ENCODE measurements at regions not wholly inside any gene's neighbourhood (a gene's known extent, or its start where the extent isn't known, plus 50 kb on each side); places are given as distances from the start of the nearest gene placed in this dataset.

DNA sequence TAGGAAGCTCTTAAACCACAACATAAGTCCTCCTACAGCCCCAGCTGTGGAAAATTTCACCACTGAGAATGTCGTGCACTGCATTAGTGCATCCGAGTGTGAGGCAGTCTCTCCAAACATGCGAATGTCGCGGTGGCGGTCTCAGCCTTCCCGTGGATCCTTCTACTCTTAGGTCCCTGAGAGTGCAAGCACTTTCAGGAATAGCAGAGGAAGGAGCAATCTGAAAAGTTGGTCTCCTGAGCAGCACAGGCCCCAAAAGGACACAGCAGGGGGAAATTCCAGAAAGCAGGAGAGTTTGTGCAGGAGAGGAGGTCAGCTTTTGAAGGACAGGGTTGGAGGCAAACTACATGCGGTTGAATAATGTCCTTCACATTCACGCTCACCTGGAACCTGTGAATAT, 440.5 kb upstream of the SMIM21 start:
- intact Hi-C loops (cut with DNase I): no loop called here
- Histone ChIP-seq H3K4me1 (no peaks in the 10 kb centered on the region), H3K27me3 (no peaks in the 10 kb centered on the region), H3K27ac (no peak overlapping the region), H3K9me3 (no peaks in the 10 kb centered on the region), H3K4me3 (no peak overlapping the region), H3K9ac (ENCODE audit: low read depth in 2 of 2, low read length in 2 of 2) (no peak overlapping the region), H3K36me3 (no peaks in the 10 kb centered on the region)
- DNase-seq: no peak
- TF ChIP-seq, protein P1, sequence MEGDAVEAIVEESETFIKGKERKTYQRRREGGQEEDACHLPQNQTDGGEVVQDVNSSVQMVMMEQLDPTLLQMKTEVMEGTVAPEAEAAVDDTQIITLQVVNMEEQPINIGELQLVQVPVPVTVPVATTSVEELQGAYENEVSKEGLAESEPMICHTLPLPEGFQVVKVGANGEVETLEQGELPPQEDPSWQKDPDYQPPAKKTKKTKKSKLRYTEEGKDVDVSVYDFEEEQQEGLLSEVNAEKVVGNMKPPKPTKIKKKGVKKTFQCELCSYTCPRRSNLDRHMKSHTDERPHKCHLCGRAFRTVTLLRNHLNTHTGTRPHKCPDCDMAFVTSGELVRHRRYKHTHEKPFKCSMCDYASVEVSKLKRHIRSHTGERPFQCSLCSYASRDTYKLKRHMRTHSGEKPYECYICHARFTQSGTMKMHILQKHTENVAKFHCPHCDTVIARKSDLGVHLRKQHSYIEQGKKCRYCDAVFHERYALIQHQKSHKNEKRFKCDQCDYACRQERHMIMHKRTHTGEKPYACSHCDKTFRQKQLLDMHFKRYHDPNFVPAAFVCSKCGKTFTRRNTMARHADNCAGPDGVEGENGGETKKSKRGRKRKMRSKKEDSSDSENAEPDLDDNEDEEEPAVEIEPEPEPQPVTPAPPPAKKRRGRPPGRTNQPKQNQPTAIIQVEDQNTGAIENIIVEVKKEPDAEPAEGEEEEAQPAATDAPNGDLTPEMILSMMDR (IDR thresholded peaks at IDR 0.05): no peak

DNA sequence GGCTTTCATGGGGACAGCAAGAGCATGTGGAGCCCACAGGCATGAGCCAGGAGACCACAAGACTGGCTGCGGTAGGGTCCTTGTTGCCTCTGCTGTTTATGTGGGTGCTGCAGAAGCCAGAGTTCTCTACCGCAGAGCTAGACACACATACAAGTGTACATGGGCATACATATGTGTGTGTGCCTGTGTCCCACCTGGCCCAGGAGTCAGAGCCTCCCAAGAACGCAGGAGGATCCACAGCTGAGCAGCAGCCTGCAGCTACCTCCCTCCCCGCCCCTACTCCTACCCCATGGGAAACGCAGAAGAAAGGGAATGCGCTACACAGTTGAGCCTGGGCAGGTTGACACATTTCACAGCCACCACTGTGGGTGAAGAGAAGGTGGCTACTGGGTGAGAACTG, 438.1 kb upstream of the SMIM21 start:
- no peaks in the 10 kb centered on the region for H3K4me1 ChIP-seq
- H3K4me3 ChIP-seq: no peak overlapping the region
- no peak for DNase-seq
- intact Hi-C loops (cut with DNase I): no loop called here
- no peaks in the 10 kb centered on the region for H3K27me3 ChIP-seq
- no peak overlapping the region for H3K27ac ChIP-seq
- no peaks in the 10 kb centered on the region for H3K36me3 ChIP-seq
- H3K9ac ChIP-seq (ENCODE audit: low read depth in 2 of 2, low read length in 2 of 2): no peak overlapping the region
- no peaks in the 10 kb centered on the region for H3K9me3 ChIP-seq
- TF ChIP-seq, protein P1 (IDR thresholded peaks at IDR 0.05): no peak

DNA sequence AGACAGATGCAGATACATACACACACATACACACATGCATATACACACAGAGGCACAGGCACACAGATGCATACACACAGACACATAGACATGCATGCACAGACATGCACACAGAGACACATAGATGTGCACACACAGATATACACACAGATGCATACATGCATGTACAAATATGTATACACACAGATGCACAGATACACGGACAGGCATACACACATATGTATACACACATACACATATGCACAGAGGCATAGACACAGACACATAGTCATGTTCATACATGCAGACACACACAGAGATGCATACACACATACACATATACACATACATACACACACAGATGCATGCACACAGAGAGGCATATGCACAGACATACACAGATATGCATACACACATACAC, 437.3 kb upstream of the SMIM21 start:
- no peaks in the 10 kb centered on the region for H3K36me3 ChIP-seq
- no peak overlapping the region for H3K9ac ChIP-seq (ENCODE audit: low read depth in 2 of 2, low read length in 2 of 2)
- no peak overlapping the region for H3K27ac ChIP-seq
- TF ChIP-seq, protein P1 (IDR thresholded peaks at IDR 0.05): no peak
- H3K27me3 ChIP-seq: no peaks in the 10 kb centered on the region
- no peak for DNase-seq
- H3K4me3 ChIP-seq: no peak overlapping the region
- no peaks in the 10 kb centered on the region for H3K9me3 ChIP-seq
- intact Hi-C loops (cut with DNase I): no loop called here
- H3K4me1 ChIP-seq: no peaks in the 10 kb centered on the region

DNA sequence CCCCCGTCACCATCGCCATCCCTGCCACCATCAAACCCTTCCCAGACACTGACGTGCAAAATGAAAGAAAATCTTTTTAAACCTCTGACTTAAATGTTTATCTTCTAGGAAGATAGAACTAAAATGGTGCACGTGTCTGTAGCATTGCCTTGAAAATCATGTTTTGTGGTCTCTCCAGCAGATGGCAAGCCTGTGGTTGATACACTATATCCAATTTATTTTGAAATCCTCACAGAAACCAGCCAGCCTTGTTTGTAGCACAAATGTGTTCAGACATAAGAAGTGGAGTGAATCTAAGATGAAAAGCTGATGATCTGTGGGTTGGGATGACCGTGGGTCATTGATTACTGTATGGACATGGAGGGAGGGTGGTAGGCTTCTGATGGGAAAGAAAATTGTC, 436.2 kb upstream of the SMIM21 start:
- intact Hi-C loops (cut with DNase I): no loop called here
- H3K9me3 ChIP-seq: no peaks in the 10 kb centered on the region
- TF ChIP-seq, protein P1 (IDR thresholded peaks at IDR 0.05): no peak
- no peak overlapping the region for H3K27ac ChIP-seq
- H3K27me3 ChIP-seq: no peaks in the 10 kb centered on the region
- no peaks in the 10 kb centered on the region for H3K36me3 ChIP-seq
- no peak for DNase-seq
- H3K9ac ChIP-seq (ENCODE audit: low read depth in 2 of 2, low read length in 2 of 2): no peak overlapping the region
- no peak overlapping the region for H3K4me3 ChIP-seq
- no peaks in the 10 kb centered on the region for H3K4me1 ChIP-seq

DNA sequence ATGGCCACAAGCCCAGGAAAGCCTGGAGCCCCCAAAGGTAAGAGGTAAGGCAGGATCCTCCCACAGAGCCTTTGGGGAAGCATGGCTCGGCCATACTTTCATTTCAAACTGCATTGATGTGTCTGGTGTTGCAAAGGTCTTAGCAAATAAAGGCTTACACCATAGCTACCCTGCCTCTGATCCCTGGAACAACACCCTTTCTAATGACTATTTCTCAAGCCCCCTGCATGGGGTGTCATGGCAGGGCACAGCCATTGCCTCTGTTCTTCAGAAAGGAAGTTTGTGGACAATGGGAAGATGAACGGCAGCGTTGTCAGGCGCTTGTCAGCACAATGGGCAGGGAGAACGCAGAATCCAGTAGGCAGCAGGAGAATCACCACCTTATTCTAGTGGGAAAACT, 435.0 kb upstream of the SMIM21 start:
- no peaks in the 10 kb centered on the region for H3K36me3 ChIP-seq
- TF ChIP-seq, protein P1 (IDR thresholded peaks at IDR 0.05): no peak
- no peaks in the 10 kb centered on the region for H3K27me3 ChIP-seq
- intact Hi-C loops (cut with DNase I): no loop called here
- no peak overlapping the region for H3K9ac ChIP-seq (ENCODE audit: low read depth in 2 of 2, low read length in 2 of 2)
- H3K4me3 ChIP-seq: no peak overlapping the region
- no peaks in the 10 kb centered on the region for H3K4me1 ChIP-seq
- DNase-seq: no peak
- no peak overlapping the region for H3K27ac ChIP-seq
- H3K9me3 ChIP-seq: no peaks in the 10 kb centered on the region

DNA sequence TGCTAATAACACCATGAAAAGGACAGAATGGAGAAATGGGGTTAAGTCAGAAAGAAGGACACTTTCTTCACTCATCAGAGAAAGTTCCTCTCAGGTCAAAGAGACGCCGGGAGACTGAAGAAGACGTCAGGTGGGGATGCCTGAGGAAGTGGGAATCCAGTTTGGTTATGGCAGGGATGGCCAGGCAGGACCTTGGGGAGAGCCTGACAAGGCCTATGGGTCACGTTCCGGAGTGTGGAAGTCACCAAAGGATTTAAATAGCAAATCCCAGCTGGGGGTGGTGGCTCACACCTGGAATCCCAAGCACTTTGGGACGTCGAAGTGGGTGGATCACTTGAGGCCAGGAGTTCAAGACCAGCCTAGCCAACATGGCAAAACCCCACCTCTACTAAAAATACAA, 432.7 kb upstream of the SMIM21 start:
- DNase-seq: no peak
- Histone ChIP-seq H3K4me1 (no peaks in the 10 kb centered on the region), H3K9ac (ENCODE audit: low read depth in 2 of 2, low read length in 2 of 2) (no peak overlapping the region), H3K4me3 (no peak overlapping the region), H3K9me3 (no peaks in the 10 kb centered on the region), H3K27me3 (no peaks in the 10 kb centered on the region), H3K36me3 (no peaks in the 10 kb centered on the region), H3K27ac (no peak overlapping the region)
- TF ChIP-seq, protein P1 (IDR thresholded peaks at IDR 0.05): no peak
- intact Hi-C loops (cut with DNase I): no loop called here
